Right ventricle myocardium superior (tissue), 1 donor: ENCODE measurements at regions not wholly inside any gene's neighbourhood (a gene's known extent, or its start where the extent isn't known, plus 50 kb on each side); places are given as distances from the start of the nearest gene placed in this dataset.
"Not testable (repeated sequence)": the region's sequence is repeated elsewhere in the genome, so short reads cannot be mapped to it uniquely, and the experiment has no call there.

Source experiments
- ATAC-seq: fragments of 200-7000 bp; cut with Tn5 transposase; one replicate; pipeline ENCODE4 v1.9.1; 2020; ENCODE audit warnings: mild to moderate bottlenecking; ENCODE audit not compliant: poor library complexity
- DNase-seq: peaks from one replicate; pipeline ENCODE4 v3.0.0-alpha.2; 2020
- intact Hi-C: fragments of 100-400 bp; cut with DNase I; formaldehyde crosslinking; loops from one replicate; pipeline ENCODE4 v1.11.2; 2022
- donor health status: DM: no; HTN: yes; CAD: no; lungs with severe emphysema.

GRCh38 chr1:145191272-145191675 is 50.7 kb downstream of the PPIAL4D start:
- intact Hi-C loops, ATAC-seq, DNase-seq: not testable (repeated sequence)

DNA sequence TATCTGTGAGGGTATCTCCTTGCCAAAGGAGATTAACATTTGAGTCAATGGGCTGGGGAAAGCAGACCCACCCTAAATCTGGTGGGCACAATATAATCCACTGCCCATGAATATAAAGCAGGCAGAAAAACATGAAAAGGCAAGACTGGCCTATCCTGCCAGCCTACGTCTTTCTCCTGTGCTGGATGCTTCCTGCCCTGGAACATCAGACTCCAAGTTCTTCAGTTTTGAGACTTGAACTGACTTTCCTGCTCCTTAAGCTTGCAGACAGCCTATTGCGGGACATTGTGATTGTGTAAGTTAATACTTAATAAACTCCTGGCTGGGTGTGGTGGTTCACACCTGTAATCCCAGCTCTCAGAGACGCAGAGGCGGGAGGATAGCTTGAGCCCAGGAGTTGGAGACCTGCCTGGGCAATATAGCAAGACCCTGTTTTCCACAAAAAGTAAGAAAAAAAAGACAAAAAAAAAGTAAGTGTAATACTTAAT is 52.4 kb downstream of the PPIAL4D start:
- DNase-seq, intact Hi-C loops, ATAC-seq: not testable (repeated sequence)

DNA sequence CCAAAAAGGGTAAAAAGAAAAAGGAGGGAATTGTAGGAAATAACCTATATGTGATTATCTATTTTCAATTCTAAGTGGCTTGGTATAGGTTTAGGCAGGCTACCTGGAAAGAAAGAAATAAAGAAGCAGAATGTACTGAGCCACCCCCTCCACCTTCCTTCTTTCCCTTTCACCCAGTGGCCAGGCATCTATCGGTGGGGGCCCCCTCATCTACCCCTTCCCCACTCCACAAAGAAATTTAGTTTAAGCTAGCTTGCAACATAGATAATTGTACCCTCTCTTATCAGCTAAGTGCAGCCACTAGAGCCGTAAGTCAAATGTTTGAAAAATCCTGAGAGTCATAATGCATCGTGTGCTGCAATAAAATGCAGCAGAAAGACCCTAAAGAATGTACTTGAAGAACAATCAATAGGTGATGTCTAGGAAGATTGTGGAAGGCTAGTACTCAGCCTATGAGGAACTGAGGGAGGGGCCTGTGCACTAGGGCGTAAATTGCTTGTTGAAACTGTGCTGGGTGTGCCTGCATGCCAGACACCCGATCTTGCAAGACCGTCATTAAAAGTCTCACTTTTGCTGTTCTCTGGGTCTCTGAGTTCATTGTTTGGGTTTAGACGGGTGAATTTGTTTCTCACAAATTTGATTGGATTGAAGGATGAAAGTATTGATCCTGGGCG is 53.0 kb downstream of the PPIAL4D start:
- ATAC-seq, intact Hi-C loops, DNase-seq: not testable (repeated sequence)

DNA sequence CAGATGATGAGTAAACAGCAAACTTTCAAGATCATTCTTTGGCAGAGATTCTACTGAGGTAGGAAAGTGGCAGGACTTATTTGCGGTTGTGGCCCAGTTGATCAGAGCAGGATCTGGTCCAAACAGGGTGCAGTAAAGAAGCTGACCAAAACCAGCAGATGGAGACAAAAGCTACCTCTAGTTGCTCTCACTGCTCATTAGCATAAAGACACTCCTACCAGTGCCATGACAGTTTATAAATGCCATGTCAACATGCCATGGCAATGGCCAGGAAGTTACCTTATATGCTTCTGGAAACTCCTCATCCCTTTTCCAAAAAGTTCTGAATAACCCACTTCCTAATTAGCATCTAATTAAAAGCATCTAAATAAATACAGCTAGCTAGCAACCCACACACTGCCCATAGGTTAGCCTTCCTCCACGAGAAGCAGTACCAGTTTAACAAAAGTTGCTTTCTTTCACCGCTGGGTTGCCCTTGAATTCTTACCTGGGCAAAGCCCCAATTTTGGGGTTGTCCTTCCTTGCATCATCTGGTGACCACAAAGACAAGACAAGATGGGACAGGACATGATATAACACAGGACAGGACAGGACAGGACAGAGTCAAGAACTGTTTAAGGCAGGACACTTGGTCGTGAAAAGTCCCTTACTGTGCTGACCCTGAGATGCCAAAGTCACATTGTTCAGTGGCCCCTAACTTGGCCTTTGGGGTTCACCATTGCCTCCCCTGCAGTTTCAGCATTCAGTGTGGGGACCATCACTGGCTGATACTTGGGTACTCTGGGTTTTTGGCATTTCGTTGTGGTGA is 59.2 kb downstream of the PPIAL4D start:
- DNase-seq, intact Hi-C loops: not testable (repeated sequence)
- ATAC-seq: peak; percentile 46

DNA sequence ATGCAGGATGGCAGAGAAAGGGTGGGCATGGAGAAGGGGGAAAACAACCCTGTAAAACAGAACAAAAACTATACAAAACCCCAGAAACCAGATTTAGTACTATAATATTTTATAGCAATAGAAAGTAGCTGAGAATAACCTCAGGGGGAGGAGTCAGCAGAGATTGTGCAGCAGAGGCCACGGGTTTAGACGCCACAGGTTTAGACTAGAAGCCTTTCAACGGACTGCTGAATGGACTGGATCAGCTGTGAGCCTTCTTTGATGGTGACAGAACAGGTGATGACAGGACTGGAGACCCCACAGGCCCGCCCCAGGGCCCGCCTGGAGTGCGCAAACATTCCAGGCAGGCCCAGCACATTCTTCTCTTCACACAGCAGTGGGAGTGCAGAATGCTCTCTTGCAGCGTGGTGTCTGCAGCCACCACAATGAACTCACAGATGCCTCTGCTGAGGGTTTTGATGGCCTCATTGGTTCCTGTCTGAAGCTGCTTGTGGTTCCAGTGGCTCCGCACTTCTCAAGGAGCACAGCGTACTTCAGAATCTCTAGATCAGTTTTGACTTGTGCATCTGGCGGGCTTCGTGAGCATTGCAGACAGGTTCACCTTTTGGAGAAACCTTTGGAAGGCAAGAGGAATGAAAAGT is 65.6 kb downstream of the PPIAL4D start:
- DNase-seq, ATAC-seq, intact Hi-C loops: not testable (repeated sequence)

DNA sequence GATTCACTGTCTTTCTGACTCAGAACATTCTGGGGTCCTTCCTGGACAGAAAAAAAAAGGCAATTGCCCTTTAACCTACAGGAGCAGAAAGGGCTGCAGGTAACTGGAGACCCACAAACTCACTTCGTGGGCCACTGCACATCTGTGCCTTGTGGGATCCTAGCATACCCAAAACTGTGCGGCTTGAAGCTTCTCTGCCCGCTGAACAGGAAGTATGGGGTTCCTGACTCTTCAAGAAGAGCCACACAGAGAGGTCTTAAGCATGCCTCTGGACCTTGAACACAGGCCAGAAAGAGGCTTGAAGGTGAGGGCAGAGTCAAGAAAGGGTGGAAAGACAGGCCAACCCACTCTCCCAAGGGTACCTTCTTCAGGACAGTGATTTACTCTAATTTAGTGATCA is 67.6 kb downstream of the PPIAL4D start:
- intact Hi-C loops, ATAC-seq, DNase-seq: not testable (repeated sequence)

- intact Hi-C loops, ATAC-seq, DNase-seq: not testable (repeated sequence)
Measured at GRCh38 chr1:145168220-145168848, 72.6 kb downstream of the FAM72D start.

DNA sequence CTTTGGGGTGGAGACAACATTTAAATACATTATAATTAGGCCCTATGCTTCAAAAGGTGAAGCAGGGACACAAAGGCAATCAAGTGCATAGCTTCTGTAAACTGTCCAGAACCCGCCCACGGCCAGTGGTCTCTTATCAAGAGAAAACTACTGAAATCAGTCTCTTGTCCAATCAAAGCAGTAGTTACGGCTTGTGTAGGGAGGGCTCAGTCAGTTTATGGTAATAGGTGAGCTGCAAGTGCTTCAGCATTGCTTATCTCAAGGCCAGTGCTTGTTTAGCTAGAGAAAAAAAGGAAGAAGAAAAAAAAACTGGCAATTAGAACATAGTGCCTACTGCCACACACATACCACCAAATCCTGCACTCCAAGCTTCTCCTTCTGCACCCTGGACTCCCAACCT is 68.6 kb downstream of the FAM72D start:
- ATAC-seq, intact Hi-C loops, DNase-seq: not testable (repeated sequence)
